Bronchial epithelial cell (primary cell): ENCODE measurements at regions not wholly inside any gene's neighbourhood (a gene's known extent, or its start where the extent isn't known, plus 50 kb on each side); places are given as distances from the start of the nearest gene placed in this dataset.
"Not testable (repeated sequence)": the region's sequence is repeated elsewhere in the genome, so short reads cannot be mapped to it uniquely, and the experiment has no call there.

ENCODE experiments used
- DNase-seq: peaks from one replicate; pipeline ENCODE4 v3.0.0-alpha.2; 2010; ENCODE audit warnings: low read depth
- FAIRE-seq: peaks from 2 replicates; lab custom pipeline; 2011; peaks lifted over from hg19 to GRCh38; lab: Jason Lieb, UNC
- H3K27me3 ChIP-seq: 2 replicates; pipeline ENCODE4 v1.5.1; 2011; ENCODE audit warnings: low read length; ENCODE audit not compliant: control insufficient read depth, insufficient read depth
- H3K36me3 ChIP-seq: 2 replicates; pipeline ENCODE4 v1.5.1; 2011; ENCODE audit warnings: low read length; ENCODE audit not compliant: control insufficient read depth, insufficient read depth
- H3K4me3 ChIP-seq: 2 replicates; pipeline ENCODE4 v1.5.1; 2011; ENCODE audit warnings: mild to moderate bottlenecking, low read depth, low read length, control low read depth
- TF ChIP-seq, protein P1 (sequence below): IDR thresholded peaks from 2 replicates; pipeline ENCODE4 v1.5.1; 2011; ENCODE audit warnings: mild to moderate bottlenecking, moderate library complexity, low read length, control low read depth, inconsistent platforms; ENCODE audit not compliant: insufficient read depth, severe bottlenecking

DNA sequence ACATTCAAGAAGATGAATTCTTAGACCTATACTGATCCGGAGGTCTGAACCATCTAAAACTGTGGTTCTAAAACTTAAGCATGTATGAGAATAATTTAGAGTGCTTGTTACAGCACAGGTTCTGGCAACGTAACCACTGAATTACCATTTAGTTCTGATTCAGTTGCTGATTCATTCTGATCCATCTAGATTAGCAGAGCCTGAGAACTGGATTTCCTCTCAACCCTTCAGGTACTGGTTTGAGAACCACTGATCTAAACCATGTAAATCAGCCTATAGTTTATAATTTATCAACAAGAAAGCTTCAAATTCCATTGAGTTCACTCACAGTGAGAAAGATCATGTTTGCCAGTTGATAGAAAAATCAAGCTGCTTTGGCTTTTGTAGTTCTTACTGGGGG lies 1001.1 kb upstream of the EPHA6 start:
- TF ChIP-seq, protein P1, sequence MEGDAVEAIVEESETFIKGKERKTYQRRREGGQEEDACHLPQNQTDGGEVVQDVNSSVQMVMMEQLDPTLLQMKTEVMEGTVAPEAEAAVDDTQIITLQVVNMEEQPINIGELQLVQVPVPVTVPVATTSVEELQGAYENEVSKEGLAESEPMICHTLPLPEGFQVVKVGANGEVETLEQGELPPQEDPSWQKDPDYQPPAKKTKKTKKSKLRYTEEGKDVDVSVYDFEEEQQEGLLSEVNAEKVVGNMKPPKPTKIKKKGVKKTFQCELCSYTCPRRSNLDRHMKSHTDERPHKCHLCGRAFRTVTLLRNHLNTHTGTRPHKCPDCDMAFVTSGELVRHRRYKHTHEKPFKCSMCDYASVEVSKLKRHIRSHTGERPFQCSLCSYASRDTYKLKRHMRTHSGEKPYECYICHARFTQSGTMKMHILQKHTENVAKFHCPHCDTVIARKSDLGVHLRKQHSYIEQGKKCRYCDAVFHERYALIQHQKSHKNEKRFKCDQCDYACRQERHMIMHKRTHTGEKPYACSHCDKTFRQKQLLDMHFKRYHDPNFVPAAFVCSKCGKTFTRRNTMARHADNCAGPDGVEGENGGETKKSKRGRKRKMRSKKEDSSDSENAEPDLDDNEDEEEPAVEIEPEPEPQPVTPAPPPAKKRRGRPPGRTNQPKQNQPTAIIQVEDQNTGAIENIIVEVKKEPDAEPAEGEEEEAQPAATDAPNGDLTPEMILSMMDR: no peak
- H3K4me3 ChIP-seq: no peak overlapping the region
- H3K27me3 ChIP-seq: no peaks in the 10 kb centered on the region
- DNase-seq (no peak), FAIRE-seq (no peak)
- H3K36me3 ChIP-seq: no peaks in the 10 kb centered on the region

DNA sequence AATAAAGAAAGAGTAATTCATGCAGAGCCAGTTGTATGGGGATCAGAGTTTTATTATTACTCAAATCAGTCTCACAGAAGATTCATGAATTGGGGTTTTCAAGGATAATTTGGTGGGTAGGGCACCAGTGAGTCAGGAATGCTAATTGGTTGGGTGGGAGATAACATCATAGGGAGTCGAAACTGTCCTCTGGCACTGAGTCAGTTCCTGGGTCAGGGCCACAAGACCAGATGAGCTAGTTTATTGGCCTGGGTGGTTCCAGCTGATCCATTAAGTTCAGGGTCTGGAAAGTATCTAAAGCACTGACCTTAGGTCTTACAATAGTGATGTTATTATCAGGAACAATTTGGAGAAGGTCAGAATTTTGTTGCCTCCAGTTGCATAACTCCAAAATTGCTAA lies 998.6 kb upstream of the EPHA6 start:
- Histone ChIP-seq H3K36me3 (no peaks in the 10 kb centered on the region), H3K4me3 (no peak overlapping the region), H3K27me3 (no peaks in the 10 kb centered on the region)
- DNase-seq (no peak), FAIRE-seq (no peak)
- TF ChIP-seq, protein P1: no peak

DNA sequence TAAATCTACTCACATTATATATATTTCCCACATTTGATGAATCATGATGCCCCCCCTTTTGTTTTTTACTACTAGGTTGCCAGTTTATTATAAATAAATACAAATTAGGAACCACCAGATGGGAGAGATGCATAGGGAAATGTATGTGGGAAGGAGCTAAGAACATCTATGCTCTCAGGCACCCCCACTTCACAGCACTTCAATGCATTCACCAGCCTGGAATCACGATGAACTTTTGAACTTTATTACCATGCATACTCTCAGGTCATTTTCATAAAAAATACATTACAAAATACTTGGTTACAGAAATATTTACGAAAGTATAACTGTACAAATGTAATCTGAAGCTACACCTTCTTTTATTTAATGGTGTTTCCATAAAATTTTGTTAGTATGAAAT lies 988.0 kb upstream of the EPHA6 start:
- TF ChIP-seq, protein P1: no peak
- DNase-seq (no peak), FAIRE-seq (no peak)
- H3K4me3 ChIP-seq: no peak overlapping the region
- no peaks in the 10 kb centered on the region for H3K27me3 ChIP-seq
- H3K36me3 ChIP-seq: no peaks in the 10 kb centered on the region

DNA sequence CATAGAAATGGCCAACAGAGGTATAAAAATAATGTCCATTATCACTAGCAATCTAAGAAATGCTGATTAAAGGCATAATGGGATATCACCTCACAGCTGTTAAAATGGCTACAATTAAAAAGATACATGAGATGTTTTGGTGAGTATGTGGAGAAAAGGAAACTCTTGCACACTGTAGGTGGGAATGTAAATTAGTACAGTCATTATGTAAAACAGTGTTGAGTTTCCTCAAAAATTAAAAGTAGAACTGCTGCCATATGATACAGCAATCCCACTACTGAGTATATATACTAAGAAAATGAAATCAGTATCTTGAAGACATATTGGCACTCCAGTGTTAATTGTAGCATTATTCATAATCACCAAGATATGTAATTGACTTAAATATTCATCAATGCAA lies 982.2 kb upstream of the EPHA6 start:
- H3K36me3 ChIP-seq: no peaks in the 10 kb centered on the region
- TF ChIP-seq, protein P1: no peak
- H3K27me3 ChIP-seq: no peaks in the 10 kb centered on the region
- no peak for DNase-seq
- no peak overlapping the region for H3K4me3 ChIP-seq
- FAIRE-seq: no peak

DNA sequence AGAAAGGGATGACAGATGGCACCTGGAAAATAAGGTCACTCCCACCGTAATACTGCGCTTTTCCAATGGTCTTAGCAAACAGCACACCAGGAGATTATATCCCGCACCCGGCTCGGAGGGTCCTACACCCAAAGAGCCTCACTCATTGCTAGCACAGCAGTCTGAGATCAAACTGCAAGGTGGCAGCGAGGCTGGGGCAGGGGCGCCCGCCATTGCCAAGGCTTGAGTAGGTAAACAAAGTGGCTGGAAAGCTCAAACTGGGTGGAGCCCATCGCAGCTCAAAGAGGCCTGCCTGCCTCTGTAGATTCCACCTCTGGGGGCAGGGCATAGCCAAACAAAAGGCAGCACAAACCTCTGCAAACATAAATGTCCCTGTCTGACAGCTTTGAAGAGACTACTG lies 953.8 kb upstream of the EPHA6 start:
- not testable (repeated sequence) for H3K27me3 ChIP-seq, H3K4me3 ChIP-seq, H3K36me3 ChIP-seq, DNase-seq, FAIRE-seq

DNA sequence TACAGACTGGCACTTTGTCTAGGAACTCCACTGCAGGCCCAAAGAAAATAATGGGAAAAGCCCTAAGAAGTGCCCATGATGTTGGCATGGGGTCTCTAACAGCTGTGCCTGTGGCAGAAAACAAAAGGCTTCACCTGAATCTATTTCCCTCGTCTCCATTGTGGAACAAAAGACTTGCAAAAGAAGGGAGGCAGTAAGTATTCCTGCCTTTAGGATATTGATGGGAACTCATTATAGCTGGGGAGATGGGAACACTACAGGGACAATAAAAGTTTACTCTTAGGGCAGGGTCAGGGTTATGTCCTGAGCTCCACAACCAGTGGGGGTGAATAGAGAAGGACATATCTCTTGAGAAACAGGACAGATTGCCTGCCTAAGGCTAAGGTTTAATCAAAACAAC lies 930.6 kb upstream of the EPHA6 start:
- Histone ChIP-seq H3K4me3 (no peak overlapping the region), H3K27me3 (no peaks in the 10 kb centered on the region), H3K36me3 (no peaks in the 10 kb centered on the region)
- DNase-seq (no peak), FAIRE-seq (no peak)
- TF ChIP-seq, protein P1: no peak

DNA sequence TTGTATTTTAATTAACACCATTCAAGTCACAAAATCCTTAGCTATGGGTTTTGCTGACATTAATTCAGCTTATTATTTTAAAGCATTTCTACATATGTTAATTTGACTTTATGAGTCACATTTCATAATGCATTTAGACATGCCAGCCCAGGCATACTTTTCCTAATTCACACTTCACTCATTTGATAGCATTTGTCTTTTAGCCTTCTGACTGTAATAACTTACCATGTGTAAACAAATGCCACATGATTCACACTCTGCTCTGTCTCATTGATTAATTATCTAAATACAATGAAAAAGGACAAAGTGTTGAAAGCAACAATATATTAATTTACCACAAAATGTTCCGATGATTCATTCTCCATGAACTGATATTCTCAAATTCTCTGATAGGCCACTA lies 927.8 kb upstream of the EPHA6 start:
- TF ChIP-seq, protein P1: no peak
- Histone ChIP-seq H3K36me3 (no peaks in the 10 kb centered on the region), H3K4me3 (no peak overlapping the region), H3K27me3 (no peaks in the 10 kb centered on the region)
- DNase-seq (peak; percentile 18), FAIRE-seq (no peak)
